Right forelimb (tissue), 1 donor: ENCODE measurements at regions not wholly inside any gene's neighbourhood (a gene's known extent, or its start where the extent isn't known, plus 50 kb on each side); places are given as distances from the start of the nearest gene placed in this dataset.

Experiments used
- DNase-seq: peaks from one replicate; pipeline ENCODE4 v3.0.0-alpha.2; 2018

DNA sequence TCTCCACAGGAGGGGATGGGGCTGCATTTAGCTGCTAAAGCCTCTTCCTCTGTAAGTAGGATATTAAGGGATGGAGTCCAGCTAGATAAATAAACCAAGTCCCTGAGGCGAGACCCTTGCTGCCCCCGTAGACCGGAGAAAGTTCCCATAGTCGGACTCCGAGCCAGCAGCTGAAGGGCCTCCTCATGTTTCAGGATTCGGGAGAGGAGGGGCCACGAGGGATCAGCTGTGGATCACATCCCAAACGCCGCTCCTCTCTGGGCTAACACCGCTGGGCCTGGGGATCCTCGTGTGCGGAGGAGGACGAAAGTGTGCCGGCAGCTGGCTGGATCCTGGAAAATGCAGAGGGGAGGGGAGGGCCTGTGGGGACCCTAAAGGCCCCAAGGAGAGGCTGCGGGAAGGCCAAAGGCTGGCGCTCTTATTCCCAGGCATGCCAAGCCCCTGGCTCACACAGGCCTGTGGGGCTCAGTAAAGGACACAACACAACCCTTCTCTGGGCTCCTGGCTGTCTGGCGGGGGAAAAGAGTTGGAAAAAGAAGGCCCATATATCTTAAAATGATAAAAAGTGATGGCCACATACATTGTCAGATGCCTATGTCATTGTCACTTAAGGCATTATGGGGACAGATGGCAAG, 82.5 kb upstream of the TMEM72 start:
- peak; percentile 77 for DNase-seq

DNA sequence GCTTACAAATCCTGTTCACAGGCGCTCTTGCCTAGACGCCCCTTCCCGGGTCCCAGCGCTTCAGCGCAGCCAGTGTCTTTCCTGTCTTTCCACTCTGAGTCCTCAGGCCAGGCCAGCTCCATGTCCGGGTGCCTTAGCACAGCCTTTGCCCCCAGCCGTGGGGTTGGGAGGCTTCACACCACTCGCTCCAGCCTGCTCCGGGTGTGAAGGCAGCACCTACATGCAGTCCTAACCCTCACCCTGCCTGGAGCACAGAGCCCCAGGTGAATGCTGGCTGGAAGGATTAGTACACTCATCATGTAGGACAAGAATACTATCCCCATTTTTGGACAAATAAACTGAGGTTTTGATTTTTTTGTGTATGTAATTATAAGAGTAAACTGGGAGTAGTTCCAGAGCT, 81.7 kb upstream of the TMEM72 start:
- no peak for DNase-seq

GRCh38 chr10:44830022-44830421, 81.1 kb upstream of the TMEM72 start:
- DNase-seq = no peak

- no peak for DNase-seq
These were observed 79.6 kb upstream of the TMEM72 start for GRCh38 chr10:44831581-44831980.

DNA sequence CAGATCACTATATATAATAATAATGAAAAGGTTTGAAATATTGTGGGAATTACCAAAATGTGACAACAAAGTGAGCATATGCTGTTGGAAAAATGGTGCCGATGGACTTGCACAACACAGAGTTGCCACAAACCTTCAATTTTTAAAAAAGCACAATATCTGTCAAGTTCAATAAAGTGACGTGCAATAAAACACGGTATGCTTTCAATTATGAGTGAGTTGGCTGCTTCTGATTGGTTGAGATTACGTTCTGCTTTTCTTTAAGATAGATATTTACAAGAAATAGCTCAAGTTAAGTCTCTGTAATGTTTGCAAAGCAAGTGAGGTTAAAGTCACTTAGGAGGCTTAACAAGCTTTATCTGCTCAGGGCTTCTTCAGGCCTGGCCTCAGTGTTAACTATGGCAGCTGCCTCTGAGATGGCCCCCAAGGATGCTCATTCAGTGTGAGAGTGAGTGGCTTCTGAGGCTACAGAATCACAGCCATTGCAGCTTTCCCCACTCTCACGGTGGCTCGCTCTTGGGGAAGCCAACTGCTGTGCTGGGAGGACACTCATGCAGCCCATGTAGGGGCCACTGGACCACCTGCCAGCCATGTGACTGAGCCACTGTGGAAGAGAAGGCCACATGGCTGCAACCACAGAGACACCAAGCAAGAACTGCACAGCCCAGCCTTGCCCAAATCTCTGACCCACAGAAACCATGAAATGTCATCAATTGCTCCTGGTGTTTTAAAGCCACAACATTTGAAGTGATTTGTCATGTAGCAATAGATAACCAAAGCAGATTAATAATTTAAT, 78.3 kb upstream of the TMEM72 start:
- no peak for DNase-seq

DNA sequence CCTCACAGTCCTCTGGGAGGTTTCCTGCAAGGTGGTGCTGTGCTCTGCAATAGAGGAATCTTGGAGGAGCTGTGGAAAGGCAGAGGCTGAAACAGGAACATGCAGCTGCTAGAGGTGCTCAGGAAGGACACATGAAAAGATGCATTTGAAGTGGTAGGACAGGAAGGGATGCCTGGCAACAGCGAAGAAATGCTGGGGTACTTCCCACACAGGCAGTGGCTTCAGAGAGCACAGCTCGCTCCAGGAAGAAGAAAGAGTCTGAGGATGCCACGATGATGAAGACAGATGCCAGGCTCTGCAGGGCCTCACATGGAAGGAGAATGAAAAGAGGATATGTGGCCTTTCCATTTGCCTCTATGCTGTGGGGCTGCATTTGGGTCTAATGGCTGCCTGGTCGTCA, 77.0 kb upstream of the TMEM72 start:
- DNase-seq = no peak

DNA sequence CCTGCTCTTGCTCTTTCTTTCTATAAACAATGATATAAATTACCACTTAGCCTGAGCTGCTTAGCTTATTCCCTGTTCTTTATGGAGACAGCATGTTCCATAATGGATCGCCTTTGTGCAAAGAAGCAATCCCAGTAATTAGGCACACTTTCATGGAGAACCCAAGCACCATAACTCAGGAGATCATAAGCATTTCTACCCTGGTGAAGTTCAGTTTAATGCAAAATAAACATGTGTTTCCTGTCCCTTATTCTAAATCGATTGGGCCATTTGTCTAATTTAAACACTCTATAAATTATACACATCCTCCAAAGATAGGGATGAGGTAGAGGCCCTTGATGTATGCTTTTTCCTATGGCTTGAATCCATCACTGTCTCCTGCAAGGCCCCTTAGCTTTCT, 75.8 kb upstream of the TMEM72 start:
- DNase-seq = no peak

GRCh38 chr10:44843484-44843883, 67.7 kb upstream of the TMEM72 start:
- DNase-seq = no peak

DNA sequence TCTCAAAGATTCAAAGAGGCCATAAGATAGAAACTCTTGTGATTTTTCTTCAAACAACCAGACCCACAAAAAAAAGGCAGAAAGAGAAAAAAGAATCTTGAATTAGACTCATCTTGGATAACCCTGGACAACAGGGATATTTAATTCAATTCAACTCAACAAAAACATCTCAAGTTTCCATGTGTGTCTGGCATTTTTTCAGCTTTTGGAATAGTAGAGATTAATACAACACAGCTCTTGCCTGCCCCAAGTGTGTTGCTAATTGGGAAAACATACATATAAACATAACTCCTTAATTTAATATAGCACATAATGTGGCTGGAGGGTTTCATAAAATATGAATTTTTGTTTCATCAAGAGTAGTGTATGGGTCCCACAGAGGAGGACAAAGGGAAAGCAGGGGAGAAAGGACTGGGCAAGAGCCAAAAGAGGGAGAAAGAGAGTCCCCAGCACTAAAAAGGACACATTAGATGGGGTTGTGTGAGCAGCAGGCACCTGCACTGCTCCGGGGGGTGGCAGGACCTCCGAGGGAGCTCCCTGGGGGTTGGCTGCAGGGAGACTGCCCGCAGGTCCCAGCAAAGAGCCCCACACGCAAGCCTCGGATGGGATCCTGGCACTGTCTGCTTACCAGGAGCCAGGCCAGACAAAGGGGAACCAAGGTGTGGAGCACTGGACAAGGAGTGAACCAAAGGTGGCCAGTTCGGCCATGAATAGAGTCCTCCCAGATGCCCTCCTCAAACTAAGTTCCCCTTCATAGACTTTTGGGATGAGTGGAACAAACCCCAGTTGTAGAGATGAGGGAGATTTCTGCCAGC, 65.6 kb upstream of the TMEM72 start:
- no peak for DNase-seq

DNA sequence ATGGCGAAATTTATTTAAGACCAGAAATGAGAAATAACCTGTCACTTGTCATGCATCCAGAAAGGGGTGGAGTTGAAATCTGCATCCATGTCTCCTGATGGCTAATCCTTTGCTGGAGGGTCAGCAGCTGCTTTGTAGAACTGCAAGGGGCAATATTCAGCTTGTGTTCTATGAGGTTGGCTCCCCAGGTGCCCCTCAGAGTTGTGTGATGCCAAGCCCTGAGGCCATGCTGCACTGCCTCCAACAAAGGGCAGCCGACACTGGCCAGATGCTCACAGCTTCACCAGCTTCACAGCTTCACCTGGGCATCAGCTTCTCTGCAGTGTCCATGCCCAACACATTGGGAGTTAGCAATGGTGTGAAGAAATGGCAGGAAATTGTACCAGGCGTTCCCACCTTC, 64.0 kb upstream of the TMEM72 start:
- no peak for DNase-seq

- DNase-seq = no peak
These were observed 62.9 kb upstream of the TMEM72 start for GRCh38 chr10:44848211-44848610.

- DNase-seq = no peak
These were observed 61.2 kb upstream of the TMEM72 start for GRCh38 chr10:44849936-44850335.

GRCh38 chr10:44850356-44850934, 60.7 kb upstream of the TMEM72 start:
- no peak for DNase-seq

- DNase-seq = no peak
These were observed 59.7 kb upstream of the TMEM72 start for GRCh38 chr10:44851413-44851812.

DNA sequence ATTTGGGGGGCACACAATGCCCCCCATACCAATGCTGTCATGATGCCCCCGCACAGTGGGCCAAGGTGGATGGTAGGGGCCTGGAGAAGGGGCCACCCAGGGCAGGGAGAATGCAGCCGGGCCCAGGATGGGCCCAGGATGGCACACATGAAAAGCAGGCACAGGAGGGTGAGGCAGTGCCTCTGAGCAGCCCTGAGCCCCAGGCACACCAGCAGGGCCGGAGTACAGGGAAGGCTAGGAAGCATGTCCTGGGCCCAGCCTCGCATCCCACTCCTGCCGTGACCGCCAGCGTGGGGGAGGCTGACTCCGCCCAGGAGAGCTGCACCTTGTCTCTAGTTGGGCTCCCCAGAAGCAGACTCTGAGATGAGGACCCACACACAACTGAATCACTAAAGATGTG, 59.3 kb upstream of the TMEM72 start:
- no peak for DNase-seq

- DNase-seq = no peak
These were observed 57.9 kb upstream of the TMEM72 start for GRCh38 chr10:44853148-44853734.

GRCh38 chr10:44853796-44854195, 57.3 kb upstream of the TMEM72 start:
- no peak for DNase-seq

GRCh38 chr10:44854693-44855350, 56.3 kb upstream of the TMEM72 start:
- DNase-seq = no peak

- no peak for DNase-seq
These were observed 54.4 kb upstream of the TMEM72 start for GRCh38 chr10:44856696-44857095.

DNA sequence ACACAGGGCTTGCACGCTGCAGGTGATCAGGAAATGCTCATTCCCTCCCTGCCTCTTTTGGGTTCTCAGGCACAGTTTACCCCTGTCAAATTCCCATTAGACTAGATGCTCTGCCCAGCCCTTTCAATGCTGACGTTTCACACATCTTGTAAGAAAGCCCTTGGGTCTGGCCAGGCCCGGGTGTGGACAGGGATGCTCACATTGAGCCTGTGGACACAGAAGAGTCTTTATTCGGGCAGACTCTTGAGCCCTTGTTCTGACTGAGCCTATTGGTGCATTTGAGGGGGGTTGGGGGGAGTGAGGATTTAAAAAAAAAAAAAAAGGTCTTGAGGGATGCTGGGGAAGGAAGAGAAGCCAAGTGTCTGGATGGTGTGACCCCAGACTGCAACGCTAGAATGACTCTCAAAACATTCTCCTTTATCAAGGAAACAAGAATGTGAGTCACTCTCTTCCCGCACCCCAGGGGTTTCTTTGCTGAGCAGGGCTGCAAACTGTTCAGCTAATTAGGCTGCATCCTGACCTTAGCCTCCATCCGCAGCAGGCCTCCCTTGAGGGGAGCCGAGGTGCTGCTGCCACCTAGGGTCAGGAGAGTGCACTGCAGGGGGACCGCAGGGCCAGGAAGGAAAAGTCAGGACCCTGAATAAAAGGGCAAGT, 53.6 kb upstream of the TMEM72 start:
- DNase-seq = peak; percentile 77

DNA sequence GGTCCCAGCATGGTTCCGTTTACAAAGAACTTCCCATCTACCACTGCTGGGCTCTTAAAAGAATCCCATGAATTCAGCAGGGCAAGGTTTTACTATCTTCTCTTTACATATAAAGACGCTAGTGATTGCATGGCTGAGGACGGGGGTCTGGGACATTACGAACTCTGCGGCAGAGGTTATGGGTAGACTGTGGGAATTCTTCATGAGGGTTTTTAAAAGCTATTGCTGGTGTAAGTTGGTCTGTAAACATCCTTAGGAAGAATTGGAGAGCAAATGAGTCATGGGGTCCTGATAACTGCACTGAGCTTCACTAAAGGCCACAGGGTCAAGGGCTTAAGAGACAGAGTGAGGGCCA, 53.1 kb upstream of the TMEM72 start:
- no peak for DNase-seq

DNA sequence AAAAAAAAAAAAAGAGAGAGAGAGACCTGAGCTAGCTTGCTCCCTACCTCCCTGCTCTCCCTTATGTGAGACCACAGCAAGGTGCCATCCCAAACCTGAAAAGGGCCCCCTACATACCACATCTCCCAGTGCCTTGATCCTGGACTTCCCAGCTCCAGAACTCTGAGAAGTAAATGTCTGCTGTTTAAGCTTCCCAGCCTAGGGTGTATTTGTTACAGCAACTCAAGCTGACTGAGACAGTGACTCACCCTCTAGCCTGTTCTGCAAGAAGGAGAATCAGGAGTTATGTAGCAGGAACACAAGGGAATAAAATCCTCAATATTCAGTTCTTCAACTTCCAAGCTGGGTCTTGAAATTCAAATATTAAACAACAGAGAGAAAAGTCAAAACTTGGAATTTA, 52.1 kb upstream of the TMEM72 start:
- no peak for DNase-seq
